HG03135 (cell line): ENCODE measurements at regions not wholly inside any gene's neighbourhood (a gene's known extent, or its start where the extent isn't known, plus 50 kb on each side); places are given as distances from the start of the nearest gene placed in this dataset.
A peak's percentile ranks its signal among the peaks of the same experiment; 100 is the strongest.

Source experiments
- ATAC-seq: cut with Tn5 transposase; IDR thresholded peaks from one replicate; pipeline ENCODE4 v1.9.1; 2021; ENCODE audit warnings: mild to moderate bottlenecking, moderate library complexity; ENCODE audit not compliant: unreplicated experiment

DNA sequence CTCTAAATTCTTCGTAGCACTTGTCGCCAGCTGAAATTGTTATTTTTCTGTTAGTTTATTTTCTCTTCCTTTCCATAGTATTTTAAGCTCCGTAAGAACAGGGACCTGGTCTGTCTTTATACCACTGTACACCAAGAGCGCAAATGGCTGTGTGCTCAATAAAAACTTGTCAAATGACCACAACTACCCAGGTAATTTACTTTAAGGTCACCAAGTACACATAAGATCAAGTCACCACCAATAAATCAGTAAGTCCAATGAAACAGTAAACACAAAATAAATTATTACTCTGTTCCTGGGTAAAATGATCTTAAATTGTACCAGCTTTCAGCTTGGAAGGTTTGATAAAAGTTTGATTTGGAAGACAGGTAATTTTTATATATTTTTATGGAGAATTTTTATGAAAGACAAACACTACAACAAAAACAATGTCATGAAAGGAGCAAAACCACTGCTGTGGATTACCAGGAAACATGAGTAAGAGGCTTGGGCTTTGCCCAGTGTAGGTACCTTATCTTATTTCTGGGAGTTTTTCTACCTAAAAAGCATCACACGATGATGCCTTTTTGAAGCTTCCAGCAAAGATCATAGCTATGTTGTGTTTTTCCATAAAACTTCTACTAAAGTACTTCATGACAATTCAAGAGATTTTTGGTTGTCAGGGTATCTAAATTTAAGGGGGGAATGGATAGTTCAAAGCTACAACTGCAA lies 406.8 kb downstream of the SHQ1 start:
- ATAC-seq: no peak

DNA sequence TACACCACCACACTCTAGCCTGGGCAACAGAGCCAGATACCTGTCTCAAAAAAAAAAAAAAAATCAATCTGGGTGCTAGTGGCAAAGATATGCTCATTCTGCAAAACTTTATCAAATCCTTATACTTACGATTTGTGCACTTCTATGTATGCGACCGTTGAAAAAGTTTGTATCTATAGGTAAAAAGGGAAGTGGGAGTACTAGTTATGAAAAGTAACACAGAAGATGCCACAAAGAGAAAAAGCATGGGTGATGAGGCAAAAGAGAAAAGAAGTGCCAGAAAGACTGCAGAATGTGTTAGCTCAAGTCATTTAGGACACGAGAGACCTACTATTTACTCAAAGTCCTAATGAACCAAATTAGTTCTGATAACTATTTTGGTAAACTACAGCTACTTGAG lies 407.8 kb downstream of the SHQ1 start:
- ATAC-seq: peak; percentile 39

DNA sequence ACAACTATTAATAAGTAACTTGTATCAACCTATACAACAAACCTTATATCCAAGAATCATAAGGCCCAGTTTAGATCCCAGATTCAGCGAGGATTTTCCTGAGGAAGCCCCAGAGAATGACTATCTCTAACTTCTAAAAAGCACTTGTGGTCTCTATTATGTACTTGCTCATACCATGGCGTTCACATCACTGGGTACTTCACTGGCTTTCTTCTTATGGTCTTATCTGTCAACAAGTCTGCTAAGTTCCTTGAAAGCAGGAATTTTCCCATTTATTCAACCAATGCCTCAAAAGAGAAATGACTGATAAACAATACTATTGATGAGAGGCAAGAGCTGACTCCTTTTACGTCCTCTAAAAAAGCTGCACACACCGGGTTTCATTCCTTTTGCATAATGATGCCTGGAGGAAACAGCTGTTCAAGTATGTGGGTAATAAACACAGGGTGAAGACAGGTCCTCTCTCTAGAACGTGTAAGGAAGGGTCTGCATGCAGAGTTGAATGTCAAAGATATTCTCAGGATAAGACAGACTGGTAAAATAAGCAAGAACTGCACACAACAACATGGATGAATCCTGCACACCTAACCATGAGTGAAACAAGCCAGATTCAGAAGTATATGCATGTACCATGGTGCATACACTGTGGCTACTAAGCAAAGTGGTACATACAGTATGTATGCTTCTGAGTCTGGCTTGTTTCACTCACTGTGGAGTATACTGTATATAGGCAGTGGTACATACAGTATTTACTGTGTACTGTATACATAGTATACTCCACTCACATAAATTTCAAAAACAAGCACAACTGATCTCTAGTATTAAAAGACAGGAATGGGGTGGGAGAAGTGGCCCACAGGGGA lies 408.7 kb downstream of the SHQ1 start:
- peak; percentile 49 for ATAC-seq

DNA sequence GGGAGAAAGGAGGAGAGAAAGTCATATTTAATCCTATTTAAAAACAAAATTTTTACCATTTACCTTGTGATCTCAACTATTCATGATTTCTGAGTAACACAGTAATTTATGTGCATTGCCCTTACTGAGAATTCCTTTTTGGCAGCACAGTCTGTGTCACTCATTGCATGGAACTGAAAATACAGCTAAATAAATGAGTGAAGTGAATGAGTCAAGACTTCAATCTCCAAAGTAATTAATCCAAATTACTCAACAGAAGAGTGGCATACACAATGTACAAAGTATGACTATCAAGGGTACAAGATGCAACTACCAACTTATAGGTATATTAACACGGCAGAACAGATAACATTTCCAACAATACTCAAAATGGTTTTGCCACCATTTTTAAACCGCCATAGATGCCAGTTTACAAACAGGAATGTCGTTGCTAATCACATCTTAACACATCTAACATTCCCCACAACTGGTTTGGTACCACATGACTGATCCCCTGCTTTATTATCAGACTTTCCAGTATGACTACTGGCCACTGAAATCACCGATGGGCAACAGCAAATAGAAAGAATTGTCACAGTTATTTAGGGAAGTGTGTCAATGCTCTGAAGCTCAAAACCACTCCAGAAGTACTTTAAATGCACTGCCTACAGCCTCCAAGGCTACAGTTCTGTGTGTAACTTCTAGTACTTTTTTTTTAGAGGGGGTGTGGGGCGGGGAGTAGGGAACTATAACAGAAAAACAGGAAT lies 410.4 kb downstream of the SHQ1 start:
- no peak for ATAC-seq

DNA sequence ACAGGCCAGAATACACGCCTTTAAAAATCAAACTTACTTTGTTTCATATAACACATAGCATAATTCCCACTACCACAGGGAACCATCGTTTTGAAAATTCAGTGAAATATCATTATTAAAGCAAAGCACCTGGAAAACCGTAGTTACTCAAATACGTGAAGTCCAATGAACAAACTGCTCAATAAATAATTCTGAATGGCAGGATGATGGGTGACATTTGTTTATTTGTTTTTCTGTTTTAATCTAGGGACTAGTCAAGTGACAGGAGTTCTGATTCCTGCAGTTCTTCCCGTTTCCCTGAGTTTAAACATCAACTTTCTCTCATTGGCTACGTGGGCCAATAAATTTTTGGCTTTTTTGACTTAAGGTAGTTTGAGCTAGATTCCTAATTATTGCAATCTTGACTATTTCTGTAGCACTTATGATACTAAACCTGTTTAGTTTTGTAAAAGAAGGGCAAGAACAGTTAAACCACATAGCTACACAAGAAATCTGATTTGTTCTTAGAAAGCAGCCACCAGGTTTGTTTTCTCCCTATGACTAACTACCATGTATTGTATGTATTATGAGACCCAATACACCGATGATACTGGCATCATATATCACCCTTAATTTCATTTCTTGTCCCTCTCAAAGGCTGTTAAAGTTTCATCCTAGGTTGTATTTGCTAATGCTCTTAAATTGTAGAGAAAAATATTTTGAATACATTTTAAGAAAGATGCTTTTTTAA lies 411.2 kb downstream of the SHQ1 start:
- ATAC-seq: no peak

DNA sequence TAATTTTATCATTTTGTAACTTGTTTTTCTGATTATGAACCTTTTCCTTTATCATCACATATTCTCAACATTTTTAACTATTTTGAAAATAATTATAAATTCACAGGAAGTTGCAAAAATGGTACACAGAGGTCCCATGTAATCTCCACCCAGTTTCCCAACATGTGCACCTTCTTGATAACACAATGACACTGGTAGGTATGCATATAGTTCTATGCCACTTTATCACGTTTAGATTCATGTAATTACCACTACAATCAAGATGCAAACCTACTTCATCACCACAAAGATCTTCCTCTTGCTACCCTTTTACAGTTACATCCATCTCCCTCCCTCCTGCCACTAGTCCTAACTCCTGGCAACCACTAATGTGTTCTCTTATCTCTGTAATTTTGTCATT lies 413.9 kb downstream of the SHQ1 start:
- no peak for ATAC-seq

DNA sequence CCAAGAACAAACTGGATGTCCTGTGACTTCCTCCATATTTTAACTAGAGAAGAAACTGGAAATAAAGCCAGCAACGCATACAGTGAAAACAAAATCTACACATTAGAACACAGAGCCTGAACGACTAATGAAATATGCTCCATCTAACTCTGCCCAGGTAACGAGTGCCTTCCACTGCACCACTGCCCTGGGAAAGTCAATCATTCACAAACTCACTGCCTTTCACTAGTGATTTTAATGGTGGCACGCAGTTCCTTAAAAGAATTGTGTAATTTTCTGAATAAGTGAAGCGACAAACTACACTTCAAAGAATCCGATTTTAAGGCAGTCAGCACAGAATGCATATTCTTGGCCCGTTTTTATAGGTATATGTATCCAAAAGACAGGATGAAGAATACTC lies 416.0 kb downstream of the SHQ1 start:
- no peak for ATAC-seq

DNA sequence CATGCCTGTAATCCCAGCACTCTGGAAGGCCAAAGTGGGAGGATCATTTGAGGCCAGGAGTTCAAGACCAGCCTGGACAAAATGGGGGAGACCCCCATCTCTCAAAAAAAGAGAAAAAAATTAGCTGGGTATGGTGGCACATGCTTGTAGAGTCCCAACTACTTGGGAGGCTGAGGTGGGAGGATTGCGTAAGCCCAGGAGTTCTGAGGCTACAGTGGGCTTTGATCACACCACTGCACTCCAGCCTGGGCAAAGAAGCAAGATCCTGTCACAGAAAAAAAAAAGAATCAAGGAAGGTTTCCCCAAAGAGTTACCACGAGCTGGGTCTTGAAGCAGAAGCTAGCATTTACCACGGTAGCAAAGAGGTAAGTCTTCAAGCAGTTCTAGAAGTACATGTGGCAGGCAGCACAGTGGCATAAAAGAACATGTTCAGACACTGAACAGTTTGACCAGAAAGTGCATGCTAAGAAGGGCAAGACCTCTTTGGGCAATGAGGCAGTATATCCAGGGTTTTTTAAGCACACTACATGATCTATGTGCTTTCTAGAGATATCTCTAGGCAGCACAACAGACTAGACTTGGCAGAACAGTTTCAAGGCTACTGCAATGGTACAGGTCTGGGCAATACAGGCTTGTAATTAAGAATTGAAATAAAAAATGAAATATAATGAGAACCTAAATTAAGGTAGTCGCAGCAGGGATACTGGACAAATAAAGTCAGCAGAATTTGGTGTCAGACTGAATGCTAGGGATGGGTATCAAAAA lies 418.5 kb downstream of the SHQ1 start:
- ATAC-seq: no peak

DNA sequence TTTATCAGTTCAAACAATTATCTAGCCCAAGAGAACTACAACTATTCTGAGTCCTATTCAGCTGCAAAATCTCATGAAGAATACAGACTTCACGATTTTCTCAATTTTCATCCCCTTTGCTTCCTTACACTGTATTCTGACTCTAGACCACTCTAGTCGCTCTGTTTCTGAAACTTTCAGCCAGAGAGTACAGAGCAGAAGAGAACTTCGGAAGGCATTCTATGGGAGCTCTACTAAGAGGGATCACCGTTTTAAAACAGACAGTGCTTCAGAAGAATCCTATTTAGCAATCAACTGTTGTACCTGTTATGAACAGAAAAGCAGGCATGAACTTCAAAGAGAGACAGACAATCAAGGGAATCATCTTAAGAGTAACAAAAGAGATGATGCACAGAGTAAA lies 419.4 kb downstream of the SHQ1 start:
- no peak for ATAC-seq

DNA sequence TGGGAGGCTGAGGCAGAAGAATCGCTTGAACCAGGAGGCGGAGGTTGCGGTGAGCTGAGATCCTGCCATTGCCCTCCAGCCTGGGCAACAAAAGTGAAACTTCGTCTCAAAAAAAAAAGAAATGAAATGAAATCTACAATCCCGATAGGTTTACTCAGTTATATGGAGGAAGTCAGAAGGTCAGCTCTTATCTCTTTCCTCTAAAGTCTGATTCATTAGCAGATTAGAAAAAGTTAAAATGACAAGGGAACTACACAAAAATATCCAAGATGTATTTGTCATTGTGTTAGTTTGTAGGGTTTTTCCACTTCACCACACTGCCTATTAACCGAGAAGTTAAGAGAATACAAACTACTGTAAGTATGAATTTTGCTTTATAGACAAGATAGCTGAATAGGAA lies 420.6 kb downstream of the SHQ1 start:
- ATAC-seq: no peak

DNA sequence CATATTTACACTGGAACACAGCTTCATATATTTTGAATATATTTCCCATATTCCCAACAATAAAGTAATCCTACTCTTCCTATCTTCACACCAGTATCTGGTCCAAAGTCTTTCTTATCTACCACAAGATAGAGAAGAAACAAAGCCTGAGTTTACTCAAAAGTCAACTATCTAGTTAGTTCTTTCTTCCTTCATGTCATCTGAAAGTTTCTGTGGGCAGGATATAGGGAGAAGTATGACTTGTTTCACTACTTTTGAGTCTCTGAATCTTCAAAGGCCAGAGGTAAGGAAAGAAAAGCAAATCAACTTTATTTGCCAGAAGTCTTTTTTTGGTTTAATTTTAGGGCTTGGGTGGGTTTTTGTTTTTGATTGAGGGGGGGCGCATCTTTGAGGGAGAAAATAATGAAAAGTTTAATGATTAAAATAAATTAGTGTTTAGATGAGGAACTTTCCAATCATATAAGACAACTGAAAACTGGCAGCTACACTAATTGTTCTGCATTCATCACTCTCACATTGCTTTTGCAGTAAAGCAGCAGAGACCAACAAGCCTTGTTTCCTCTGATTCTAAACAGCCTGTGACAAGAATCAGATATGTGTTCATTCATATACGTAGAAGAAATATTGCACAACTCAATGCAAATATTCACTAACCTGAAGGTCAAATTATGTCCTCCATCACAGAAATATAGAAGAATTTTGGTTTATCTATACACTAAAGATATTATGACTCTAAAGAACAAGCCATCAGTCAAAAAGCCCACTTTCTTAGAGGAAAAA lies 421.4 kb downstream of the SHQ1 start:
- peak; percentile 51 for ATAC-seq

DNA sequence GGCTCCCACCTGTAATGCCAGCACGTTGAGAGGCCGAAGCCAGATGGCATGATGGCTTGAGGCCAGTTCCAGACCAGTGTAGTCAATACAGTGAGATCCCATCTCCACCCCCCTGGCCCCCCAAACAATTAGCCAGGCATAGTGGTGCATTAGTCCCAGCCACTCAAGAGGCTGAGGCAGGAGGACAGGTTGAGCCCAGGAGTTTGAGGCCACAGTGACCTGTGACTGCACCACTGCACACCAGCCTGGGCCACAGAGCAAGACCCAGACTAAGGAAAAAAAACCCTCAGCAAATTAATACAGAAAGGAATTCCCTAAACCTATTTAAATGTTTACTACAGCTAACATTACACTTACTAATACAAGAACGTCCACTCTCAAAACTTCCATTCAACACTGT lies 424.6 kb downstream of the SHQ1 start:
- no peak for ATAC-seq

DNA sequence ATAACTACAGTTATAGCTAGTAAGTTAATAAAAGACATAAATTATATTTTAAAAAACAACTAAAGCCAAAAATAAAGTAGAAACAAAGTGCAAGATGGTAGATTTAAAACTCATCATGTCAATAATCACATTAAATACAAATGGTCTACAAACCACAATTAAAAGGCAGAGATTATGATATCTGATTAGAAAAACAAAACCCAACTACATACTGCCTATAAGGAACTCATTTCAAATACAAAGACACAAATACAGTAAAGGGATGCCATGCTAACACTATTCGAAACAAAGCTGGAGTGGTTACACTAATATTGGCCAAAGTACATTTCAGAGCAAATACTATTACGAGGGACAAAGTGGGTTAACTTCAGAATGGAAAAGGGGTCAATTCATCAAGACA lies 426.5 kb downstream of the SHQ1 start:
- ATAC-seq: no peak

DNA sequence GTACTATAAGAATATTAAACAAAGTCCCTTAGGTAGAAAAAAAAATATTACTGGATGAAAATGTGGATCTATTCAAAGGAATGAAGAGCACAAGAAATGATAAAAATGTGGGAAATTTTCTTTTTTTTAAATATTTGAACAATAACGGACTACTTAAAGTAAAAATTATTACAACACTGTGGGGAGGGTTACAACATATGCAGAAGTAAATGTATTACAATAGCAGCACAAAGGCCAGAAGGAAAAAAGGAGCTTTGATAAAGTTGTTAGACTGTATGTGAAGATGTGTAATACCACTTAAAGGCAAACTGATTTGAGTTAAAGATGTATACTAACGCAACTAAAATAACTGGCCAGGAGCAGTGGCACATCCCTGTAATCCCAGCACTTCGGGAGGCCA lies 427.1 kb downstream of the SHQ1 start:
- no peak for ATAC-seq

DNA sequence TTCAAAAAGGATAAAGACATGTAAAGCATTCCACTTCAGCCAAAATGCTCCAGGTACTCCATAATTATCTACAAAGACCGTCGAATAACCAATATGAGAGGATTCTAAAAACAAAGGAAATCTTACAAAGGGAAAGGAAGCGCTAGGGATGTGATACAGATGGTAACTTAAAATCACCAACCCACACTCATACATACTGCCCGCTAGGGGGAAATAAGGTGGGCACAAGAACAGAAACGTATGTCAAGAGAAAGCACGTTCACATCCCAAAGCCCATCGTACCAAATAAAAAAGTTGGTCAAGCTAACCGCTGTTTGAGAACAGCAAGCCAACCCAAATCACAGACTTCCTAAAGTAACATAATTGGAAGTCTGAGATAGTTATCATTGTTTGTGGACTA lies 429.4 kb downstream of the SHQ1 start:
- ATAC-seq: no peak

DNA sequence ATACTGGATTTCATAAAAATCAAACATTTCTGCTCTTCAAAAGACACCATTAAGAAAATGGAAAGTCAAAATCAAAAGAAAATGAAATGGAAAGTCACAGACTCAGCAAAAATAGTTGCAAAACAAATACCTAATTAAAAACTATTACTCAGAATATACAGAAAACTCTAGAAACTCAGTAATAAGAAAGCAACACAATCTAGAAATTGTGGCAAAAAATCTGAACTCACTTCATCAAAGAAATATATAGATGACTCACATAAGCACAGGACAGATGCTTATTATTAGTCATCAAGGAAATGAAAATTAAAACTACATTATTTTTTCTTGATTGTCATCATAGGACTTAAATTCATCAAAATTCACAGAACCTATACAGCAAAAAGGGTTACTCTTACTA lies 430.0 kb downstream of the SHQ1 start:
- no peak for ATAC-seq

DNA sequence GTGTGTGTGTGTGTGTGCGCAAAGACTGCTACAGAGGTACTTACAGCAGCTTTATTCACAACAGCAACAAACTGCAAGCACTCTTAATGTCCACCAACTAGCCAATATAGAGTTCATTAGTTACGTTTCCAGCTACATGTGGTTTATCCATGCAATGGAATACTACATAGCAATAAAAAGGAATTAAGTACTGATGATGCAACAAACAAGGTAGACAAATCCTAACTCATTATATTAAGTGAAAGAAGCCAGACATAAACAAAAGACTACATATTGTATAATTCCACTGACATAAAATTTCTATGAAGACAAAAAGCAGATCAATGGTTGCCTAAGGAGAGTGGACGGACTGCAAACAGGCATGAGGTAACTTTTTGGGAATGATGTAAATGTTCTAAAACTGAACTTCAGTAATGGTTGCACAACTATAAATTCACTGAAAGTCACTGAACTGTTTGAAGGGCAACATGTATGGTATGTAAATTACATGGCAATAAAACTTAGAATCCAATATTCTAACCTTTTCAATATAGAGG lies 433.7 kb downstream of the SHQ1 start:
- ATAC-seq: no peak

DNA sequence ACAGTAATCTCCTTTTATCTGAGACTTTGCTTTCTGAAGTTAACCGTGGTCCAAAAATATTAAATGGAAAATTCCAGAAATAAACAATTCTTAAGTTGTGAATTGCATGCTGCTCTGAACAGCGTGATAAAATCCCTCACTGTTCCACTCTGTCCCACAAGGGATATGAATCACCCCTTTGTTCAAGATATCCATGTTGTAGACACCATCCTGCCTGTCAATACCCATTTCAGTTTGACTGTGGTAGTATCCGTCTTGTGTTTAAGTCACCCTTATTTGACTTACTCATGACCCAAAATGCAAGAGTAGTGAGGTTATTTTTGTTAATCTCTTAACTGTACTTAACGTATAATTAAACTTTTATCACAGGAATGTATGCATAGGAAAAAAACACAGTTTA lies 435.0 kb downstream of the SHQ1 start:
- ATAC-seq: no peak

DNA sequence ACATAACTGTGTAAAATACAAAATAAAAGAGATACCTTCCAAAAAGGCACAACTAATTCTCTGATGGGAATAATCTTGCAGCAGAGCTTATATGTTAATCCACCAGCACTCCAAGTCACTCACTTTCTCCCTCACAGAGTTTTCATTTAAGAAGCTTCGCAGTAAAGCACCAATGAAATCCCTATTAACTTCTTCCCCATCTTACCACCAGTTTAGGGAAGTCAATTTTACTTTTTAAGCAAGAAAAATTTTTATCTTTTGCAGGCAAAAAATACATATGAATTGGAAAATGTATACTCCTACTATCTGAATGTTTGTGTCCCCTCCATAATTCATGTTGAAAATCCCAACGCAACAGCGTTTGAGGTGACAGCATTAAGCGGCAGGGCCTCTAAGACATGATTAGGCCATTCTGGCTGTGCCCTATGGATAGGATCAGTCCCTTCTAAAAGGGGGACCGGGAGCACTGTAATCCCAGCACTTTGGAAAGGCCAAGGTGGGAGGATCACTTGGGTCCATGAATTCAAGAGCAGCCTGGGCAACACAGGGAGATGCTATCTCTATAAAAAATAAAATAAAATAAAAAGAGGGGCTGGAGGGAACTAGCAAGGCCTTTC lies 435.8 kb downstream of the SHQ1 start:
- ATAC-seq: no peak
